ENCODE measurements at regions not wholly inside any gene's neighbourhood (a gene's known extent, or its start where the extent isn't known, plus 50 kb on each side); places are given as distances from the start of the nearest gene placed in this dataset.

GRCh38 chr10:91009121-91009520 lies 88.2 kb upstream of the ANKRD1 start:
- Histone ChIP-seq H3K79me2 (ENCODE audit: insufficient read depth, low read length) (no peaks in the 10 kb centered on the region), H3F3A (ENCODE audit: low read depth) (no peaks in the 10 kb centered on the region), H3K4me1 (ENCODE audit: insufficient read depth, low read length, poor library complexity, severe bottlenecking) (peaks cover 10% of the 10 kb centered on the region), H2AFZ (ENCODE audit: low read length) (no peak overlapping the region), H3K9ac (ENCODE audit: low read depth, low read length, poor library complexity, severe bottlenecking) (no peak overlapping the region), H3K36me3 (ENCODE audit: insufficient read depth, low read length) (no peaks in the 10 kb centered on the region), H4K20me1 (ENCODE audit: insufficient read depth, low read length, poor library complexity, severe bottlenecking) (no peaks in the 10 kb centered on the region), H3K27me3 (ENCODE audit: insufficient read depth, low read length, poor library complexity, severe bottlenecking) (no peaks in the 10 kb centered on the region), H3K9me3 (ENCODE audit: insufficient read depth, low read depth, low read length) (no peaks in the 10 kb centered on the region), H3K9me2 (replicated peaks; ENCODE audit: low read depth, low read length) (no peaks in the 10 kb centered on the region), H3K4me2 (ENCODE audit: low read depth, low read length, poor library complexity, severe bottlenecking) (no peak overlapping the region), H3K4me3 (ENCODE audit: low read length, poor library complexity, severe bottlenecking) (no peak overlapping the region)
- TF ChIP-seq EZH2phosphoT487 (IDR thresholded peaks at IDR 0.05; ENCODE audit: borderline replicate concordance) = no peak
- no peak for TF ChIP-seq CTCF (conservative IDR thresholded peaks at IDR 0.05; ENCODE audit: low read length)

GRCh38 chr10:91010952-91011351 lies 90.1 kb upstream of the ANKRD1 start:
- no peak overlapping the region for H3K9ac ChIP-seq (ENCODE audit: low read depth, low read length, poor library complexity, severe bottlenecking)

DNA sequence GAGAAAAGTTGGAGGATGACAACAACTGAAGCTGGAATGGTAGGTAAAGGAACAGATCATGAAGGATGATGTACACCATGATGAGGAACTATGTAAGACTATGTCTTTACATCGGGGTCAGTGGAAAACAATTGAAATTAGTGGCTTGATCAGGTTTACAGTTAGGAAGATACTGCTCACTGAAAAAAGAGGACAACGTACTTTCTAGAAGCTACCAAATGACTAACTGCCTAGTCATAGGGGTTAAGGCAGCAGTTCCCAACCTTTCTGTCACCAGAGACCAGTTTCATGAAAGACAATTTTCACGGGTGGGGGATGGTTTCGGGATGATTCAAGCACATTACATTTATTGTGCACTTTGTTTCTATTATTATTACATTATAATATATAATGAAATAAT lies 91.6 kb upstream of the ANKRD1 start:
- Histone ChIP-seq H3K36me3 (ENCODE audit: insufficient read depth, low read length) (no peaks in the 10 kb centered on the region), H3K4me1 (ENCODE audit: insufficient read depth, low read length, poor library complexity, severe bottlenecking) (no peaks in the 10 kb centered on the region), H3K9me3 (ENCODE audit: insufficient read depth, low read depth, low read length) (no peaks in the 10 kb centered on the region), H3K27me3 (ENCODE audit: insufficient read depth, low read length, poor library complexity, severe bottlenecking) (no peaks in the 10 kb centered on the region), H3K79me2 (ENCODE audit: insufficient read depth, low read length) (no peaks in the 10 kb centered on the region), H3K9ac (ENCODE audit: low read depth, low read length, poor library complexity, severe bottlenecking) (no peak overlapping the region), H3K4me3 (ENCODE audit: low read length, poor library complexity, severe bottlenecking) (no peak overlapping the region), H3F3A (ENCODE audit: low read depth) (no peaks in the 10 kb centered on the region), H2AFZ (ENCODE audit: low read length) (no peak overlapping the region), H4K20me1 (ENCODE audit: insufficient read depth, low read length, poor library complexity, severe bottlenecking) (no peaks in the 10 kb centered on the region), H3K4me2 (ENCODE audit: low read depth, low read length, poor library complexity, severe bottlenecking) (no peak overlapping the region), H3K9me2 (replicated peaks; ENCODE audit: low read depth, low read length) (no peaks in the 10 kb centered on the region)
- TF ChIP-seq EZH2phosphoT487 (IDR thresholded peaks at IDR 0.05; ENCODE audit: borderline replicate concordance) = no peak
- TF ChIP-seq CTCF (conservative IDR thresholded peaks at IDR 0.05; ENCODE audit: low read length) = no peak

More at GRCh38 chr10:91010952-91011351, 90.1 kb upstream of the ANKRD1 start:
- Histone ChIP-seq H3K9me2 (replicated peaks; ENCODE audit: low read depth, low read length) (no peaks in the 10 kb centered on the region), H3K4me3 (ENCODE audit: low read length, poor library complexity, severe bottlenecking) (no peak overlapping the region), H3K36me3 (ENCODE audit: insufficient read depth, low read length) (no peaks in the 10 kb centered on the region), H3K79me2 (ENCODE audit: insufficient read depth, low read length) (no peaks in the 10 kb centered on the region), H3F3A (ENCODE audit: low read depth) (no peaks in the 10 kb centered on the region), H3K9me3 (ENCODE audit: insufficient read depth, low read depth, low read length) (no peaks in the 10 kb centered on the region), H4K20me1 (ENCODE audit: insufficient read depth, low read length, poor library complexity, severe bottlenecking) (no peaks in the 10 kb centered on the region), H3K4me1 (ENCODE audit: insufficient read depth, low read length, poor library complexity, severe bottlenecking) (peaks cover 10% of the 10 kb centered on the region), H2AFZ (ENCODE audit: low read length) (no peak overlapping the region), H3K27me3 (ENCODE audit: insufficient read depth, low read length, poor library complexity, severe bottlenecking) (no peaks in the 10 kb centered on the region), H3K4me2 (ENCODE audit: low read depth, low read length, poor library complexity, severe bottlenecking) (no peak overlapping the region)
- TF ChIP-seq CTCF (conservative IDR thresholded peaks at IDR 0.05; ENCODE audit: low read length) = no peak
- TF ChIP-seq EZH2phosphoT487 (IDR thresholded peaks at IDR 0.05; ENCODE audit: borderline replicate concordance) = no peak

Data from Loucy (cell line).